GM19328 (cell line): ENCODE measurements at regions not wholly inside any gene's neighbourhood (a gene's known extent, or its start where the extent isn't known, plus 50 kb on each side); places are given as distances from the start of the nearest gene placed in this dataset.

Source experiments
- ATAC-seq: cut with Tn5 transposase; IDR thresholded peaks from one replicate; pipeline ENCODE4 v1.9.1; 2021; ENCODE audit warnings: mild to moderate bottlenecking, moderate library complexity; ENCODE audit not compliant: unreplicated experiment

DNA sequence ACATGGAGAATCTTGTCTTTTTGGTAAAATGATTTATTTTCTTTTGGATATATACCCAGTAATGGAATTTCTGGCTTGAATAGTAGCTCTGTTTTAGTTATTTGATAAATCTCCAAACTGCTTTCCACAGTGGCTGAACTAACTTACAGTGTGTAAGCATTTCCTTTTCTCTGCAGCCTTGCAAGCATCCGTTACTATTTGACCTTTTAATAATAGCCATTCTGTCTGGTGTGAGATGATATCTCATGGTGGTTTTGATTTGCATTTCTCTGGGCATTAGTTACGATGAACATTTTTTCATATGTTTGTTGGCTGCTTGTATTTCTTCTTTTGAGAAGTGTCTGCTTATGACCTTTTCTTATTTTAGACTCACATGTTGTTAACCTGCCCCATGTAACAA lies 190.2 kb downstream of the GALR1 start:
- ATAC-seq, result no peak

DNA sequence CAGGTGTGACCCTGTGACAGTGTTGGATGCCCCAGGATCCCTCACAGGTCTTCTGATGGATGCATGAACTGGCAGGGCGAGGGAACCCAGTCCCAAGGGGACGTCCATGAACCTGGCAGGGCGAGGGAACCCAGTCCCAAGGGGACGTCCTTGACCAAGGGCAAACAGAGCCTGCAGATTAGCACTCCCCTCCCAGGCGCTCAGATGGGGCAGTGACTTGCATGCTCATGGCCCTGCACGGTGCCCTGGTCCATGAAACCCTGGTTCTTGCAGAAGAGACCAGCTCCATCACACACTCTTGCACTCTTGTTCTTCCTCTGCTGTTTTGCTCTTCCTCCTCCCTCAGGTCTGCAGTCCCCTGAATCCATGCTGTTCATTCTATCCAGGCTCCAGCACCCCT lies 192.7 kb downstream of the GALR1 start:
- no peak for ATAC-seq

GRCh38 chr18:77444385-77444784 lies 194.7 kb downstream of the GALR1 start:
- ATAC-seq, result no peak

GRCh38 chr18:77448046-77448445 lies 198.4 kb downstream of the GALR1 start:
- ATAC-seq, result no peak

- no peak for ATAC-seq
Observed at GRCh38 chr18:77455004-77455403, 205.4 kb downstream of the GALR1 start.

- no peak for ATAC-seq
Observed at GRCh38 chr18:77457681-77458080, 208.0 kb downstream of the GALR1 start.

GRCh38 chr18:77461062-77461688 lies 211.5 kb downstream of the GALR1 start:
- ATAC-seq, result no peak

GRCh38 chr18:77464917-77465316 lies 215.3 kb downstream of the GALR1 start:
- no peak for ATAC-seq

GRCh38 chr18:77466890-77467289 lies 217.2 kb downstream of the GALR1 start:
- no peak for ATAC-seq

- ATAC-seq, result no peak
Observed at GRCh38 chr18:77469131-77469530, 219.5 kb downstream of the GALR1 start.

DNA sequence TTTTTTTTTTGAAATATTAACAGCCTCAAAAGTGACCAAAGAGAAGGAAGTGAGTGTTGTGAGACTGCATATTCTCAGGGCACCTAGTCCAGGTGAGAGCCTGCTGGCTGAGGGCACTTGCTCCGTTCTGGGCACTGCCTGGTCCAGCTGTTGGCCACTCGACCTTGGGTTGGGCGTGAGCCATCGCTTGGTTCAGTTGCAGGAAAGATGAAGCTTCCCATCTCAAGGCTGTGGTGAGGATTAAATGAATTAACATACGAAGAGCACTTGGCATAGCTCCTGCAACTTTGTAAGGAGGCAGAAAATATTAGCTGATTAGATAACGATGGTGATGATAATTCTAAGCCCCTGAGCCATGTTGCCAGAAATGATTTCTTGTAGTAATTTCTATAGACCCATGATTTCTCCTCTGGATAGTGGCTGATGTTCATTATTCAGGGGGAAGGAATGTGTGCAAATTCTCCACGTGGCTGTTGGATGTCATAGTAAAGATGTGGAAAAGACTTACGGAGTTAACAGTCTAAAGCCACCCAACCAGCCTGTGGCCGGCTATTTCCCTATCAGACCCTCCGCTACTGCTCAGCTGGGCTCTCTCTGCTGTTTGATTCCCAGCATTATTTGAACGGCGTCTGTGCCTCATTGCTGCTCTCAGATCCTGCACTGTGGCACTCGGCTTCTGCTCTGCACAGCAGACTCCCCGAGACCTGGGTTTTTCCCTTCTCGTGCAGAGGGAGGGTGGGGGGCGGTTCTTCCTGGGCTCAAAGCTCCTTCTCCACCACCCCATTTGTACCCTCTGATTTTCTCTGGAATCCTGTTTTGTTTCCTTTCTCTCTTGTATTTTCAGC lies 221.1 kb downstream of the GALR1 start:
- ATAC-seq, result no peak

GRCh38 chr18:77472509-77472908 lies 222.9 kb downstream of the GALR1 start:
- no peak for ATAC-seq

GRCh38 chr18:77478646-77479442 lies 229.2 kb downstream of the GALR1 start:
- no peak for ATAC-seq

- no peak for ATAC-seq
Observed at GRCh38 chr18:77481541-77481940, 231.9 kb downstream of the GALR1 start.

DNA sequence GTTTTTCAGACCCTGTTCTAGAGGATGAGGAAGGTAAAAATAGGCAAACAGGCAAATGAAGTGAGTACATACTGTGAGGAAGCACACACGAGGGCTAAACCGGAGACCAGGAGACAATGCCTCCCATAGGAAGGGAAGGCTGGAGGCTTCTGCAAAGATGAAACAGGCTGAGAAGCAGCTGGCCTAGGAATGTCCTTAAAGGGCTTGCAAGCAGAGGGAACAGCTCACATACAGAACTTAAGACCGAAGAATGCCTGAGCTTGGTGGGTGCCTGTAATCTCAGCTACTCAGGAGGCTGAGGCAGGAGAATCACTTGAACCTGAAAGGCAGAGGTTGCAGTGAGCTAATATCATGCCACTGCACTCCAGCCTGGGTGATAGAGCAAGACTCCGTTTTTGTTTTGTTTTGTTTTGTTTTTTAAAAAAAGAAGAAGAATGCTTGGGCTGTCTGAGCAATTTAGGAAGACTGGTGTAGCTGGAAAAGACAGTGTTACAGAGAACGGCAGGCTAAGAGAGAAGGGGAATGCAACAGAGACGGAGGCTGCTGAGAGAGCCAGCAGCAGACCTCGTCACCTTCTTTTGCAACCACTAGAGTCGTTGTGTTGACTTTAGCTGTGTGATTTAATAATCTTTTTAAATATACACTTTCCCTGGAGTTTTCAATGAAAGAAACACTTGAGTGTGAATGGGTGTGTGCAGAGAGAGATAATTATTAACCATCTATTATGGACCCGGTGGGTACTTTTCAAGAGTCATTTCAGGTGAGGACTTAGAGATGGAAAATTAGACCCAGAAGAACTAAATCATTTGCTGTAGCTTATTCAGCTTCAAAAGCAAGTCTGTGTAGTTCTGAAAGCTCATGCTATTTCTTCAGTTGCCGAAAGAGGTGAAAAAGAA lies 232.8 kb downstream of the GALR1 start:
- ATAC-seq, result no peak

- no peak for ATAC-seq
Observed at GRCh38 chr18:77486985-77487384, 237.3 kb downstream of the GALR1 start.

- no peak for ATAC-seq
Observed at GRCh38 chr18:77487951-77488740, 238.5 kb downstream of the GALR1 start.

- no peak for ATAC-seq
Observed at GRCh38 chr18:77495079-77495478, 245.4 kb downstream of the GALR1 start.

DNA sequence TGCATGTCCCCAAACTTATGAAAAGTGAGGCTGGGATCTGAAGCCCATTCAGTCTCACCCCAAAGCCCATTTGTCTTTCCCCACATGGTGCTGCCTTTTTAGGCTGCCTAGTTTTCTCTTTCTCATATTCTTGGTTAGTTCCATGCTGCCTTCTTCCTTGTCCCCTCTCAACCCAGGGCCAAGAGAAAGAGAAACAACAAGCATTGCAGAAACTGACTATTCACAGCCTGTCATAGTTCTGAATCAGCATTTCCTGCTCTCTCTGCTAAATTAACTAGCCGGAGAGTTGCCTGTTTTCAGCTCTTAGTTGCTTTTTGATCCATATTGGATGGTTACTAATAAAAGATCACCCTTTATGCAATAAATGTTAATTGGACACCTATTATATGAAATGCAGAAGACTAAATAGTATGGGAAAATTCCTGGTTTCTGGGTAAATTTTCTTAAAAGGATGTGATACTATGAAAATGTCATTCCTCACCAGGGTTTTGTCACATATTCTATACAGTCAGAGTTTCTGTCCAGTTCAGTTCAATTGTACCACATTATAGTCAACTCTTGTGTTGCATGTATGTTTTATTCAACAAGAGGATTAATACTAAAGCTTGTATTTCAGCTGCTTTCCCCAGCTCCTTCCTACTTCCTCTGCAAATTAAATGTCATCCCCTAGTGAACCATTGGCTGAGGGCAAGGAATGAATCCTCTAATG lies 246.5 kb downstream of the GALR1 start:
- ATAC-seq, result no peak
